ENCODE measurements at regions not wholly inside any gene's neighbourhood (a gene's known extent, or its start where the extent isn't known, plus 50 kb on each side); places are given as distances from the start of the nearest gene placed in this dataset.

DNA sequence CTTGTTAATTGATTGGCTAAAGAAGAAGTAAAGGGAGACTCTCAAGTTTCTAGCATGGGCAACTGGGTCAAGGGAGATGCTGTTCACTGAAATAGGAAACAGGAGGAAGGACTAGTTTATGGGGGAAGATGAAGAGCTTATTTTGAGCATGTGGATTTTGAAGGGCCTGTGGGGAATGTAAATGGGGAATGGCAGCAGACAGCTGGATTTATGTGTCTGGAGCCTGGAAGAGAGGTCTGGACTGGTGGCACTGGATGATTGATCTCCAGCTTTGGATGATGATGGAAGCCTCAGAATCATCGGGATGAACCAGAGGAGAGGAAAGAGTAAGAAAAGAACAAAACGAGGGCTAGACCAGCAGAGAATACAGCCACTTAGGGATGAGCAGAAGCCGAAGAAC lies 54.9 kb upstream of the ENAH start:
- DNase-seq, result no peak

DNA sequence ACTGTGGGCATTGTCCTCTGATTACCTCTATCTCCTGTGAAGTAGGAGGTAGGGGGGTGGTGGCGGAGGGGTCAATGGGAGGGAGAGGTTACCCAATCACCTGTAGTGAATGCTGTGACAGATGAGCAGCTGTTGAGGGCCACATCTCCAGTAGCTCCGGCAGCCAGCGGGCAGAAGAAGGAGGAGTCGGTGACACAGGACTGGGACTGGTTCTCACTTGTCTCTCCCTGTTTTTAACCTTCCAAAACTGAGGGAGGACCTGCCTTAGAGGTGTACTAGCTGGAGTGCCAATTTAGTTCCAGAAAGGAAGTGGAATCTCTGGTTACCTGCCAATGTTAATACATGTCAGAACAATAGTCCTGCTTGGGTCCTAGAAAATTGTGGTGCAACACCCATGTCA lies 56.2 kb upstream of the ENAH start:
- DNase-seq, result no peak

DNA sequence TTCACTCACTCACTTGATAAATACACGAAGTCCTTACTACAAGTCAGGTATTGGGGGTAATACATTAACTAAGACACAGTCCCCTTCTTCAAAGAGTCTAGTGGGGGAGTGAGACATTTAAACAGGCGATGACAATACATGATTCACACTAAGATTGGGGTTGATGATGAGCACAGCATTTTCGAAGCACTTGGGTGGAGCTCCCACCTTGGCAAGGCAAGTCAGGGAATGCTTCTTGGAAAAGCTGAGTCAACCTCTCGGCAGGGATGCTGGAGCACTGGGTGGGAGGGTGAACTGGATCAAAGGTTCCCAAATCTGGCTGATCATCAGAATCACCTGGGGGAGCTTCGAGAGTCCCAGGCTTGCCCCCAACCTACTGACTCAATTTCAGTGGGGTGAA lies 57.9 kb upstream of the ENAH start:
- no peak for DNase-seq

DNA sequence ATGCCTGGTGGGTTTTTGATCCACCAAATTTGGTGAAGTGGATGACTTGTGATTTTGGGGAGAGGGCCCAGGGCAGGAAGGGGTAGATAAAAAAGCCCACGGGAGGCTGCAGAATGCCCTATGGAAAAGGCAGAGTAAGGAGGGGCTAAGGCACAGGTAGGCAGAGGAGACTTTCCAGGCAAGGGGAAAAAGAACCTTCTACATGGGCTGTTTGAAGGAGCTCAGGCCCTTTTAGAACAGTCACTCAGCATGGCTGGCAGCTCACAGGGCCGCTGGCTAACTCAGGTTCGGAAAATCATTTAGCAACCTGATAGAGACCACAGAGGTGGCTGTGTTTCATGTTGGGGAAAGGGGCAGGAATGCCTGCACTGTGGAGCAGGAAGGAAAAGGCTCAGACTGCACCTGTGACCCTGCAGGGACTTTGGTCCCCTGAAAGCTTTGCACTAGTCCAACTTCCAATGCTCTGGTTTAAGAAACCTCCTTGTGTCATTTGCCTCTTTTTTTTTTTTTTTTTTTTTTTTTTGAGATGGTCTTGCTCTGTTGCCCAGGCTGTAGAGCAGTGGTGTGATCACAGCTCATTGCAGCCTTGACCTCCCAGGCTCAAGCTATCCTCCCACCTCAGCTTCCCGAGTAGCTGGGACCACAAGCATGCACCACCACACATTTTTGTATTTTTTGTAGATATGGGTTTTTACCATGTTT lies 58.5 kb upstream of the ENAH start:
- no peak for DNase-seq

DNA sequence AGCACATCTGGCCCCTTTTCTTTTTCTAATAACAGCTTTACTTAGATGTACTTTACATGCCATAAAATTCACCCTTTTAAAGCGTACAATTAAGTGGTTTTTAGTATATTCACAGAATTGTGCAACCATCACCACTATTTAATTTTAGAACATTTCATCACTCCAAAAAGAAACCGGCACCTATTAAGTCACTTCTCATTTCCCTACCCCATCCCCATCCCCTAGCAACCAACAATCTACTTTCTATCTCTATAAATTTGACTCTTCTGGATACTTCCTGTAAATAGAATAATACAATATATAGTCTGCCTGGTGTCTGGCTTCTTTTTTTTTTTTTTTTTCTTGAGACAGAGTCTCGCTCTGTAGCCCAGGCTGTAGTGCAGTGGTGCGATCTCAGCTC lies 59.5 kb upstream of the ENAH start:
- peak; percentile 17 for DNase-seq

DNA sequence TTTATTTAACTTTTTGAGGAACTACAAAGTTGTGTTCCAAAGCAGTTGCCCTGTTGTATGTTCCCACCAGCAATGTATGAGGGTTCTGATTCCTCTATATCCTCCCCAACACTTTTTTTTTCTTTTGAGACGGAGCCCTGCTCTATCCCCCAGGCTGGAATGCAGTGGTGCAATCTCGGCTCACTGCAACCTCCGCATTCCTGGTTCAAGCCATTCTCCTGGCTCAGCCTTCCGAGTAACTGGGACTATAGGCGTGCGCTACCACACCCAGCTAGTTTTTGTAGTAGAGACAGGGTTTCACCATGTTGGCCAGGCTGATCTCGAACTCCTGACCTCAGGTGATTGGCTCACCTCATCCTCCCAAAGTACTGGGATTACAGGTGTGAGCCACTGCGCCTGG lies 60.4 kb upstream of the ENAH start:
- no peak for DNase-seq

DNA sequence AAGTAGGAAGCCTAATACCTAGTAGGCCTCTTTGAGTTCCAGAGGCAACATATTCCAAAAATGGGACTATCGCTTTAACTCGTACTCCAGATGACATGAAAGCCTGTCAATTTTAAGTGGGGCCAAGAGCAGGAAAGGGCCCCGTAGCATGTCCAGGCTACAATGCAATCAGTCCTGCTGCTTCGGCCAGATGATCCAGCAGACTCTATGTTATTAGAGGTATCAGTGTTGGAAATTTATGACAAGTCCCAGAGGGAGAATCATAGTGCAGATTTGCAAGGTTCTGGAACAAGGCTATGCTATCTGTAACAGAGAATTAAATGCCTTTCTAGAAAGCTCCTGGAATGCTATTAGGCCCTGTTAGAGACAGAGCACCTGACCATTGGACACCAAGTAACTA lies 56.7 kb upstream of the SRP9 start:
- DNase-seq, result no peak

DNA sequence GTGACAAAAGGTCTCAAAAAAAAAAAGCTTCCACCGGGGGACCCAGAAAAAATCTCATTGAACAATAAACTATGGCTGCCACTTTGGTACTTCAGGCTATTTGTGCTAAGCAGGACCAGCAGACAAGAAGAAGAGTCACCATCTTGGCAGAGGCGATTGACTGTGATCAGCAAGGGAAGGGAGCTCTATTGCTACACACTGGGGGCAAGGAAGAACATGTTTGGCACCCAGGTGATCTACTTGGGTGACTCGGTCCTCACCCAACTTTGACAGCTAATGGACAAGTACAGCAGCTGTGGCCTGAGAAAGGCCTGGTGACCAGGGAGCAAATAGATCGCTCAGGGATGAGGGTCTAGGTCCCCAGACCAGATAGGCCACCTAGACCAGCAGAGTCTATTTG lies 53.4 kb upstream of the SRP9 start:
- DNase-seq, result no peak
